ENCODE measurements at regions not wholly inside any gene's neighbourhood (a gene's known extent, or its start where the extent isn't known, plus 50 kb on each side); places are given as distances from the start of the nearest gene placed in this dataset.

- Mint-ChIP-seq H3K27ac (ENCODE audit: low read depth, unreplicated experiment) (no peak overlapping the region), H3K9me3 (ENCODE audit: unreplicated experiment) (no peaks in the 10 kb centered on the region), H3K27me3 (ENCODE audit: insufficient read depth, unreplicated experiment) (no peaks in the 10 kb centered on the region), H3K4me3 (ENCODE audit: unreplicated experiment) (no peak overlapping the region), H3K4me1 (ENCODE audit: insufficient read depth, unreplicated experiment) (peaks cover 5% of the 10 kb centered on the region), H3K36me3 (ENCODE audit: insufficient read depth, unreplicated experiment) (no peaks in the 10 kb centered on the region)
- no TSS peak for BruUV-seq (replicated peaks)
- no peak for DNase-seq (ENCODE audit: unreplicated experiment)
- POLR2A ChIA-PET = no interaction called here
- no peak for TF ChIP-seq CTCF (IDR thresholded peaks at IDR 0.05; ENCODE audit: unreplicated experiment)
- intact Hi-C loops (cut with micrococcal nuclease) = no loop called here
- CTCF ChIA-PET = no interaction called here
Measured at GRCh38 chr10:1882728-1883127, 145.4 kb upstream of the ADARB2 start.

GRCh38 chr10:1882180-1882579, 144.9 kb upstream of the ADARB2 start:
- Mint-ChIP-seq H3K27me3 (ENCODE audit: insufficient read depth, unreplicated experiment) (no peaks in the 10 kb centered on the region), H3K9me3 (ENCODE audit: unreplicated experiment) (no peaks in the 10 kb centered on the region), H3K4me3 (ENCODE audit: unreplicated experiment) (no peak overlapping the region), H3K36me3 (ENCODE audit: insufficient read depth, unreplicated experiment) (no peaks in the 10 kb centered on the region), H3K4me1 (ENCODE audit: insufficient read depth, unreplicated experiment) (peaks cover 5% of the 10 kb centered on the region), H3K27ac (ENCODE audit: low read depth, unreplicated experiment) (no peak overlapping the region)
- intact Hi-C loops (cut with micrococcal nuclease) = no loop called here
- BruUV-seq (replicated peaks) = no TSS peak
- CTCF ChIA-PET = no interaction called here
- POLR2A ChIA-PET = no interaction called here
- no peak for TF ChIP-seq CTCF (IDR thresholded peaks at IDR 0.05; ENCODE audit: unreplicated experiment)
- no peak for DNase-seq (ENCODE audit: unreplicated experiment)

- no TSS peak for BruUV-seq (replicated peaks)
- H3K27ac Mint-ChIP-seq (ENCODE audit: low read depth, unreplicated experiment) = no peak overlapping the region
- ChIA-PET POLR2A (no interaction called here), CTCF (no interaction called here)
- TF ChIP-seq CTCF (IDR thresholded peaks at IDR 0.05; ENCODE audit: unreplicated experiment) = no peak
- peaks cover 5% of the 10 kb centered on the region for H3K4me1 Mint-ChIP-seq (ENCODE audit: insufficient read depth, unreplicated experiment)
- H3K36me3 Mint-ChIP-seq (ENCODE audit: insufficient read depth, unreplicated experiment) = no peaks in the 10 kb centered on the region
- H3K9me3 Mint-ChIP-seq (ENCODE audit: unreplicated experiment) = no peaks in the 10 kb centered on the region
- no peak overlapping the region for H3K4me3 Mint-ChIP-seq (ENCODE audit: unreplicated experiment)
- H3K27me3 Mint-ChIP-seq (ENCODE audit: insufficient read depth, unreplicated experiment) = no peaks in the 10 kb centered on the region
- intact Hi-C loops (cut with micrococcal nuclease) = no loop called here
- no peak for DNase-seq (ENCODE audit: unreplicated experiment)
Measured at GRCh38 chr10:1881636-1882035, 144.3 kb upstream of the ADARB2 start.

GRCh38 chr10:1874533-1874932, 137.2 kb upstream of the ADARB2 start:
- H3K4me3 Mint-ChIP-seq (ENCODE audit: unreplicated experiment) = no peak overlapping the region
- H3K27ac Mint-ChIP-seq (ENCODE audit: low read depth, unreplicated experiment) = no peak overlapping the region
- no peaks in the 10 kb centered on the region for H3K27me3 Mint-ChIP-seq (ENCODE audit: insufficient read depth, unreplicated experiment)
- CTCF ChIA-PET = interaction anchor here (1.2 kb wide), 1 partner anchor 10 kb away, joined by 3 read pairs; no protein-coding TSS in a partner anchor
- H3K4me1 Mint-ChIP-seq (ENCODE audit: insufficient read depth, unreplicated experiment) = no peaks in the 10 kb centered on the region
- no peaks in the 10 kb centered on the region for H3K36me3 Mint-ChIP-seq (ENCODE audit: insufficient read depth, unreplicated experiment)
- POLR2A ChIA-PET = no interaction called here
- DNase-seq (ENCODE audit: unreplicated experiment) = no peak
- H3K9me3 Mint-ChIP-seq (ENCODE audit: unreplicated experiment) = no peaks in the 10 kb centered on the region
- intact Hi-C loops (cut with micrococcal nuclease) = no loop called here
- BruUV-seq (replicated peaks) = no TSS peak
- no peak for TF ChIP-seq CTCF (IDR thresholded peaks at IDR 0.05; ENCODE audit: unreplicated experiment)

Data from MCF 10A (cell line).